Right lobe of liver (tissue), 6 donors: ENCODE measurements at regions not wholly inside any gene's neighbourhood (a gene's known extent, or its start where the extent isn't known, plus 50 kb on each side); places are given as distances from the start of the nearest gene placed in this dataset.

Experiments used
- ATAC-seq, 4 donors: fragments of 200-7000 bp; cut with Tn5 transposase; one replicate each; pipeline ENCODE4 v1.9.1; 2020; ENCODE audit warnings: mild to moderate bottlenecking in 4 of 4, moderate library complexity in 4 of 4
- DNase-seq, 3 donors: peaks; one replicate each; pipeline ENCODE4 v3.0.0-alpha.2; 2020
- H3K27ac ChIP-seq, 3 donors: fragments of 200-600 bp; one replicate each; pipeline ENCODE4 v1.8.0; 2022
- H3K27me3 ChIP-seq, 2 donors: fragments of 200-600 bp; one replicate each; pipeline ENCODE4 v1.8.0; 2022
- H3K36me3 ChIP-seq, 4 donors: fragments of 200-600 bp; sonication (generic) in 1 of 4; one replicate each; pipeline versions ENCODE4 v1.5.1 to v1.8.0; 2017 to 2022; ENCODE audit warnings: control low read depth in 1 of 4
- H3K4me1 ChIP-seq, 4 donors: fragments of 200-600 bp; sonication (generic) in 1 of 4; one replicate each; pipeline versions ENCODE4 v1.5.1 to v1.8.0; 2017 to 2022; ENCODE audit warnings: control low read depth in 1 of 4
- H3K4me3 ChIP-seq, 3 donors: fragments of 200-600 bp; one replicate each; pipeline ENCODE4 v1.8.0; 2022
- H3K9me3 ChIP-seq, 4 donors: fragments of 200-600 bp; sonication (generic) in 1 of 4; one replicate each; pipeline versions ENCODE4 v1.5.1 to v1.8.0; 2017 to 2022; ENCODE audit warnings: control low read depth in 1 of 4
- CTCF ChIP-seq, 4 donors: fragments of 200-600 bp in 3 of 4; fragments of 450-650 bp in 1 of 4; IDR thresholded peaks; one replicate each; pipeline versions ENCODE4 v1.5.1 to v1.8.0; 2016 to 2022; ENCODE audit warnings: antibody characterized with exemption in 4 of 4, mild to moderate bottlenecking in 2 of 4
- POLR2A ChIP-seq: fragments of 450-650 bp; IDR thresholded peaks from one replicate; pipeline ENCODE4 v1.6.1; 2017; ENCODE audit warnings: antibody characterized with exemption, mild to moderate bottlenecking
- WGBS: methylation state at CpG from one replicate; pipeline ENCODE4 v1.1.6; 2018; ENCODE audit warnings: low coverage, low lambda C conversion rate; ENCODE audit not compliant: insufficient coverage; ENCODE audit errors: missing lambda C conversion rate; 5-methylcytosine and 5-hydroxymethylcytosine counted together
- intact Hi-C, 2 donors: fragments of 100-400 bp; cut with DNase I; formaldehyde crosslinking; loops; one replicate each; pipeline versions ENCODE4 v1.11.2 to v1.14.1; 2022
- donor health status: DM: no; HTN: yes; CAD: no.
- donor health status: DM: no; HTN: no; CAD: no.
- donor health status: DM: no; HTN: no; CAD: no.
- donor health status: DM: no; HTN: yes; CAD: no.
- donor health status: DM: no; HTN: yes; CAD: no.

GRCh38 chr3:145182196-145182911 lies 978.6 kb downstream of the PLOD2 start:
- peak overlapping the region; percentile 3 to 11 (median 9) for H3K4me3 ChIP-seq
- TF ChIP-seq POLR2A (no peak), CTCF (IDR thresholded peaks at IDR 0.05) (no peak)
- peak in 3 of 4 donors; percentile 40 to 60 (median 47) for ATAC-seq

GRCh38 chr3:145183261-145183660 lies 977.7 kb downstream of the PLOD2 start:
- Histone ChIP-seq H3K27ac (no peak overlapping the region), H3K9me3 (no peaks in the 10 kb centered on the region), H3K36me3 (no peaks in the 10 kb centered on the region), H3K4me3 (no peak overlapping the region), H3K4me1 (no peaks in the 10 kb centered on the region), H3K27me3 (no peaks in the 10 kb centered on the region)
- WGBS: 13% methylated on average over 3 of the region's 3 CpGs
- DNase-seq (no peak), ATAC-seq (peak in 1 of 4 donors; percentile 47)
- no peak for TF ChIP-seq CTCF (IDR thresholded peaks at IDR 0.05)
- no peak for TF ChIP-seq POLR2A
- intact Hi-C loops: no loop called here

More at GRCh38 chr3:145182196-145182911, 978.6 kb downstream of the PLOD2 start:
- no peak for DNase-seq
- Histone ChIP-seq H3K27me3 (no peaks in the 10 kb centered on the region), H3K9me3 (no peaks in the 10 kb centered on the region), H3K36me3 (no peaks in the 10 kb centered on the region), H3K4me1 (no peaks in the 10 kb centered on the region), H3K27ac (no peak overlapping the region)
- 27% methylated on average over 4 of the region's 4 CpGs for WGBS
- intact Hi-C loops: no loop called here

GRCh38 chr3:145188079-145188770 lies 972.8 kb downstream of the PLOD2 start:
- WGBS: 66% methylated on average over 2 of the region's 2 CpGs

GRCh38 chr3:145190138-145190537 lies 970.8 kb downstream of the PLOD2 start:
- WGBS: 82% methylated on average over 2 of the region's 2 CpGs
- Histone ChIP-seq H3K27ac (no peak overlapping the region), H3K4me3 (no peak overlapping the region), H3K27me3 (no peaks in the 10 kb centered on the region), H3K36me3 (no peaks in the 10 kb centered on the region), H3K4me1 (no peaks in the 10 kb centered on the region), H3K9me3 (no peaks in the 10 kb centered on the region)
- intact Hi-C loops: no loop called here
- DNase-seq: no peak
- no peak for ATAC-seq
- no peak for TF ChIP-seq POLR2A

More at GRCh38 chr3:145188079-145188770, 972.8 kb downstream of the PLOD2 start:
- Histone ChIP-seq H3K4me1 (no peaks in the 10 kb centered on the region), H3K9me3 (no peaks in the 10 kb centered on the region), H3K27me3 (no peaks in the 10 kb centered on the region), H3K4me3 (no peak overlapping the region), H3K36me3 (no peaks in the 10 kb centered on the region), H3K27ac (no peak overlapping the region)
- TF ChIP-seq CTCF (IDR thresholded peaks at IDR 0.05) (no peak), POLR2A (no peak)
- no peak for DNase-seq
- intact Hi-C loops: no loop called here
- ATAC-seq: no peak

GRCh38 chr3:145190761-145191160 lies 970.2 kb downstream of the PLOD2 start:
- ATAC-seq: no peak
- intact Hi-C loops: no loop called here
- H3K4me1 ChIP-seq: no peaks in the 10 kb centered on the region
- no peaks in the 10 kb centered on the region for H3K36me3 ChIP-seq
- TF ChIP-seq CTCF (IDR thresholded peaks at IDR 0.05) (no peak), POLR2A (no peak)
- no peaks in the 10 kb centered on the region for H3K27me3 ChIP-seq
- no peak for DNase-seq
- H3K27ac ChIP-seq: no peak overlapping the region
- no peak overlapping the region for H3K4me3 ChIP-seq
- no peaks in the 10 kb centered on the region for H3K9me3 ChIP-seq
- WGBS: 33% methylated on average over 1 of the region's 1 CpG
